HG02642 (cell line): ENCODE measurements at regions not wholly inside any gene's neighbourhood (a gene's known extent, or its start where the extent isn't known, plus 50 kb on each side); places are given as distances from the start of the nearest gene placed in this dataset.

Experiments
- ATAC-seq: cut with Tn5 transposase; IDR thresholded peaks from one replicate; pipeline ENCODE4 v1.9.1; 2021; ENCODE audit warnings: mild to moderate bottlenecking; ENCODE audit not compliant: unreplicated experiment, poor library complexity

DNA sequence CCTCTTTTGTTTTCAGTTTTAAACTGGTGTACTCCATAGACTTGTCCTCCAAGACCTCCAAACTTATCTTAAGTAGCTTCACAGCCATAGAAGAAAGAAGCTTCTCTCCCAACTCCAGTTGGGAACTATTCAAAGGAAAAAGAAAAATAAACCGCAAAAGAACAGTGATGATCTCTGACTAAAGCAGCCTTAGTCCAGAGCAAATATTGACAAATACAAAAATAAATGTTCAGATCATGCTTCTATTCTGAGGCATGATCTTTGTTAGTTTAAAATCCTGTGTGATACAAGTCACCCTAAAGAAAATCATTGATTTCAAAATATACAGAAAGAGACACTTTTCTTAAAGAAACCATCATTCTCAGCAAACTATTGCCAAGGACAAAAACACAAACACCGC is 373.0 kb upstream of the SMIM30 start:
- ATAC-seq, result no peak

DNA sequence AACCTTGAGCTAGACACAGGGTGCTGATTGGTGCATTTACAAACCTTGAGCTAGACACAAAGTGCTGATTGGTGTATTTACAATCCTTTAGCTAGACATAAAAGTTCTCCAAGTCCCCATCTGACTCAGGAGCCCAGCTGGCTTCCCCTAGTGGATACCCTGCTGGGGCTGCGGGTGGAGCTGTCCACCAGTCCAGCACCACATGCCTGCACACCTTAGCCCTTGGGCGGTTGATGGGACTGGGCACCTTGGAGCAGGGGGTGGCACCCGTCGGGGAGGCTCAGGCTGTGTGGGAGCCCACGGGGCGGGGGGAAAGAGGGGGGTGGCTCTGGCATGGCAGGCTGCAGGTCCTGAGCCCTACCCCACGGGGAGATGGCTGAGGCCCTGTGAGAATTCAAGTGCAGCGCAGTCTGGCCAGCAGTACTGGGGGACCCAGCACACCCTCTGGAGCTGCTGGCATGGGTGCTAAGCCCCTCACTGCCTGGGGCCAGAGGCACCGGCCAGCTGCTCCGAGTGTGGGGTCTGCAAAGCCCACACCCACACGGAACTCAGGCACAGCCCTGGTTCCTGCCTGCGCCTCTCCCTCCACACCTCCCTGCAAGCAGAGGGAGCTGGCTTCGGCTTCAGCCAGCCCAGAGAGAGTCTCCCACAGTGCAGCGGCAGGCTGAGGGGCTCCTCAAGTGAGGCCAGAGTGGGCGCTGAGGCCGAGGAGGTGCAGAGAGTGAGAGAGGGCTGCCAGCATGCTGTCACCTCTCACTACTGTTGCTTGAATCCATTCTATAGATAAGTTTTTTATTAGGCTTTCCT is 369.8 kb upstream of the SMIM30 start:
- no peak for ATAC-seq

DNA sequence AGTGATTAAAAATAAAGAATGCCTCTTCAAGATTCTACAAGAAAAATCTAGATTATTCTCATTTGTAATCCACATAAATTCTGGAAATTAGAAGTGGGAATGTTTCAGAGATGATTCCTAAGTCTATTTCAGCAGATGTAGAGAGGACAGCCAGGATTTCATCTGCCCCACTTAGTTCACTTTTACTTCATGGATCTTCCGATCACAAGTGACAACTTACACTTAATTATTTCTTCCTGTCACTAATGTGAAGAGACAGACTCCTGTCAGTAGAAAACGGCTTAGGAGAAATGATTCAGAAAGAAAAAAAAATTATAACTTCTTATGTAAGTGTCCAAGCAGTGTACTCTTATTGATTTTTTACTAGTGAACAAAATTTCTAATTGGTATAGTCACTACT is 368.2 kb upstream of the SMIM30 start:
- ATAC-seq, result no peak

DNA sequence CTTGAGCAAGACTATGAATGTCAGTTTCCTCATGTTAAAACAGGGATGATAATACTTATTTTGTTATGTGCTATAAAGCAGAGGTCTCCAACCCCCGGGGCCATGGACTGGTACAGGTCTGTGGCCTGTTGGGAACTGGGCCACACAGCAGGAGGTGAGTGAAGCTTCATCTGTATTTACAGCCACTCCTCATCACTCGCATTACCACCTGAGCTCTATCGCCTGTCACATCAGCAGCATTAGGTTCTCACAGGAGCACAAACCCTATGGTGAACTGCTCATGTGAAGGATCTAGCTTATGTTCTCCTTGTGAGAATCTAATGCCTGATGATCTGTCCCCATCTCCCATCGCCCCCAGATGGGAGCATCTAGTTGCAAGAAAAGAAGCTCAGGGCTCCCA is 365.3 kb upstream of the SMIM30 start:
- ATAC-seq, result no peak

DNA sequence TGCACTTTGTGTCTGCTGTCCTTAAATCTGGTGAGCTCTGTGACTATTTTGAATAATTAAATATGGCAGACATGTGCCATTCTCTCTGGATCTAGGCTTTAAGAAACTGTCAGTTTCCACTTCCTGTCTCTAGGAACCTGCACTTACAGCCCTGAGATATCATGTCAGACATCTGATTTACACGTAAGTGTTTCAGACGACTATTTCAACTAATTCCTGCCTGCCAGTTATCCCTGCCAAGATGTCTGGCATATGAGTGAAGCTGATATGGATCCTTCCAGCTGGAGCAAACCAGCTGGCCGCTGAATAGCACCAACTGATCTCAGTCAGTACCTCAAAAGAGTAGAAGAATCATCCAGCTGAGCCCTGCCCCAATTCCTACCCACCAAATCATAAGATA is 362.2 kb upstream of the SMIM30 start:
- no peak for ATAC-seq

DNA sequence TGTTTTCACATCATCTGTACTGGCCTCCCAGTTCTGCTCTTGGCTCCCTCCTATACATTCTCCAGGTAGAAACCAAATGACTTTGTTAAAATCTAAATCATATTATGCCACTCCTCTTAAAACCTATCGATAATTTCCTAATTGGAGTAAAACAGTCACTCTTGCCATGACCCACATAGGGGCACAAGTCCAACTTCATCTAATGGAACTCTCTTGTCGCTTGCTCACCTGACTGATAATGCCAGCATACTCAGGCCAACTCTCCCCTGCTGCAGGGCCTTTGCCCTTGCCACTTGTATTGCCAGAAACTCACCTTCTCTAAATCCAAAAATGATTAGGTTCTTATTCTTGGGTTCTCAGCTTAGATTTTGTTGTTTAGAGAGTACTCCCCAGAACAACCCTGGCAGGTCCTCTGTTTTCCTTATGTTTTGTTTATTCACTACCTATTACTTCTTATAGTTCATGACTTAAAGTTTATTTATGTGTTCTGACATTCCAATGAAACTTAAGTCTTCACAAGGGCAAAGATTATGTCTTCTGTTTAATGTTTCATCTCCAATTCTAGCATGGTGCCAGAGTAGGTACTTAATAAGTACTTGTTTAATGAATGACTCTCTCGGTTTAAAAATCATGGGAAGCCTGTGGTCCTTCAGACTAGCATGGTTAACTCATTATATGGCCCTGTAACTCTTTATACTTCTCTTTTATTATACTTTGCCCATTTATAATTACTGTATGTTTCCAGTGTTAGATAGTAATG is 345.9 kb upstream of the SMIM30 start:
- ATAC-seq, result no peak

DNA sequence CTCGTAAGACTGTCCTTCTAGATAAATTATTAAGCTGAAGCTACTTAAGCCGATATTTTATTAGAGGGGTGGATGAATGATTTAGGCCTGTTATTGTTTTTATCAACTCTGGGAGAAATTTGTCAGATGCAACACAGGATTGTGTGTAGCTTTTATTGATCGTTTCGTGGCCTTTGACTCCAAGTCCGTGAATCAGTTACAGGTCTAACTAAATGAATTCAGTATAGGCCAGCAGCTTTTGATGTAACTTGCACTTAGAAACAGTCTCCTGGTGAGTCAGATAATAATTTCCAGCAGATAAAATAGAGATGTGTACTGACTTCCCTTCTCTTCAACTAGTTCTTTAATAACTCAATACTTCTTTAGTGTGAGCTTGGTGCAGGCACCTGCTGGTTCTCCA is 341.7 kb upstream of the SMIM30 start:
- ATAC-seq, result no peak

DNA sequence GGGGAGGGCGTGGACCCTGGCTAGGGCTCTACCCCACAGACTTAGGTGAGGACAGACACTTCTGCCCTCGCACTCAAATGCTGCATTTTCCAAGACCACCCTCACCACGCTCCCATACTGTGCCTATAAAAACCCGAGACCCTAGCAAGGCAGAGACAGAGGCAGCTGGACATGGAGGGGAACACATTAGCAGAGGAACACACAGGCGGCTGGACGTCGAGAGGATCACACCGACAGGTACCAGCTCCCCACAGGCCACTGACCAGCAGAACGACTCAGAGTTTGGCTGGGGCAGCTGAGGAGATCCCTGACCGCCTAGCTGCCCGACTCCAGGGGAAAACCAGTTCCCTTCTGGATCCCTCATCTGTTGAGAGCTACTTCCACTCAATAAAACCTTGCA is 338.2 kb upstream of the SMIM30 start:
- ATAC-seq, result no peak

DNA sequence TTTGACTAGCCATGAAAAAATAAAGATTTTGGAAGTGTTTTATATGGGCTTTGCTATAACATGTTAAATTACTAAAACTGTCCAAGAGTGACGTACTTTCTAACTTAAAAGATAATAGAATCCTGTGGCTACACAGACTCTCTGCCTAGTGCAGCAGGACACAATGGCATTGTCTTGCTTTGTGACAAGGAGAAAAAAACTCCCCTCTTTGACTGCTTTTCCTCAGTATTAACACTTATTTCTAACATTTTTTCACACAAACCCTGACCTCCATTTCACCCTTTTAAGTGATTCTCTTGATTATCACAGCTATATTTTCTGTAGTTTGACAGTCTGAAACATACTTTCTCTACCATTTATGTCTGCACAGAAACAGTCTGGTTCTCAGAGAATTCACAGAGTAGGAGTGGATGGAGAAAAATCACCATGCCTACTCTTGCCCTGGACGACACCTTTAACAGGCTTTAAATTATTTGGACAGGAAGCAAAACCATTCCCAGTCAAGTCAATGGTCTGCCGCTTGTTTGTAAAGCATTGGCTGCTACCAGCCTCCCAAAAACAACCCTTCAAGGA is 336.3 kb upstream of the SMIM30 start:
- ATAC-seq, result no peak

DNA sequence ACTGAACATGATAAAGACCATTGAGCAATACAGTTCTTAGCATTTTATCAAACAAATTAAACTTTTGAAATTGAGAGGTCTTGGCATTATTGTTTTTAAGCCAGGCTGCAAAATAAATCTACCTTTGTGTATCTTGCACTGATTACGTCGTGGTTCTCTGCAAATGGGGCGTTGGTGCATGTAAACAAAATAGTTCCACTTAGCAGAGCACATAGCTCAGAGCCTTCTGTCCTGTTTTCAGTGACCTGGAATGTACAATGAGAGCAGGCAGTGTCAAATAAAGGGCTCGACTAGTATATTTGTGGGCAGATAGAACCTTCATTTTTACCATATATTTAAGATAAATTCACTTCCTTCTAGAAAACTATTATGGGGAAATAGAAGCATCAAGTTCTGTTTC is 333.9 kb upstream of the SMIM30 start:
- no peak for ATAC-seq

DNA sequence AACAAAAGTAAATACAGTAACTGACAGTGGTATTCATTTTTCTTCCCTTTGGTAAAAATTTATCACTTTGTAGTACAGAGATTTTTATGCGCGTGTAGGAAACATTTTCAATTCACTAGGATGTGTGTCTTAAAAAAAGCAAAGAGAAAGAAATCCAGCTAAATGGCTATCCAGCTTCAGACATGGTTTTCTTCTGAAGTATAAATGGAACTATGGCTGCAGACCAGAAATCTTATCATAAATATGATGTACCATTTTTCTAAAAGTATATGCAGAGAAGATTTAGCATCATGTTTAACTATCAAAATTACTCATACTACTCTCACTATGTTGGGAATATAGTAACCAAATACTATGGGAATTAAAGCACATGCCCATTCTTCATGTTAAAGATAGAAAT is 328.4 kb upstream of the SMIM30 start:
- no peak for ATAC-seq

DNA sequence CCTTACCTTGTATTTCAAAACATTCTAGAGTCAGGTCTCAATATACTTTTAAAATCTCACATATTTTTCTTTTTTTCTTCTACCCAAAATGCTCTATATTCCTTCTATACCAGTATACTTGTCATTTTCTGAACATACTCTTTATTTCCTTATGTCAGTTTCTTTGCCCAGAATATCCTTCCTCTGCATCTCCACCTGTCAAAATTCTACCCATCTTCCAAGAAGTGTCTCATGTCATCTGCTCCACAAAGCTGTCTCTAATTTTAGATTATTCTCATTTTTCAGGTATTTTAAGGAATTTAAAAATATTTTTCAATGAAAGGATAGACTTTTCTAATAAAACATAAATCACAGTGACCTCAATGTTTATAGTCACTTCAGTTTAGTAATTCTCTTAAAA is 328.0 kb upstream of the SMIM30 start:
- ATAC-seq, result no peak

DNA sequence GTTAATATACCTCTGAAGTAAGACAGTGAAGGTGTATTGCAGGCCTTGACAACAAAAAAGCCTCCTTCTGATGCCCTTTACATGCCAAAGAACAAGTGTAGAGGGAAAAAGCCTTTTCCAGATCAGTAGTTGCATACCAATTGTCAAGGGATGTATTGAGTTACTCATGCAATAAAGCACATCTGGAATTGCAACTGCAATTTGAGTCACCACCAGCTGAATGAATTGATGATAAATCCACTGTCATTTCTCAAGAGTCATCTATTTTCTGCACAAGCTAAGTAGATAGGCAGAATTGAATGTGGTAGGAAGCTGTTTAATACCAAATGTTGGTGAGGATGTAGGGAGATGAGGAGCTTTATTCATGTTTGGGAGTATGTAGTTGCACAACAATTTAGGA is 325.9 kb upstream of the SMIM30 start:
- ATAC-seq, result no peak

DNA sequence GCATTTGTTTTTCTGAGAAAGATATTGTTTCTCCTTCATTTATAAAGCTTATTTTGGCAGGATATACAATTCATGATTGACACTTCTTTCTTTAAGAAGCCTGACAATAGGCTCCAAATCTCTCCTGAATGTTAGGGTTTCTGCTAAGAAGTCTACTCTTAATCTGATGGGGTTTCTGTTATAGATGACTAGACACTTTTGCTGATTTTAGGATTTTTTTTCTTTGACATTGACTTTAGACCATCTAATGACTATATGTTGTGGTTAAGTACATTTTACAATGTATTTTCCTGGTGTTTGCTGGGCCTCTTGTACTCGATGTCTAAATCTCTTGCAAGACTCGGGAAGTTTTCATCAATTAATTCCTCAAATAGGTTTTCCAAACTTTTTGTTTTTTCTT is 321.8 kb upstream of the SMIM30 start:
- ATAC-seq, result no peak

DNA sequence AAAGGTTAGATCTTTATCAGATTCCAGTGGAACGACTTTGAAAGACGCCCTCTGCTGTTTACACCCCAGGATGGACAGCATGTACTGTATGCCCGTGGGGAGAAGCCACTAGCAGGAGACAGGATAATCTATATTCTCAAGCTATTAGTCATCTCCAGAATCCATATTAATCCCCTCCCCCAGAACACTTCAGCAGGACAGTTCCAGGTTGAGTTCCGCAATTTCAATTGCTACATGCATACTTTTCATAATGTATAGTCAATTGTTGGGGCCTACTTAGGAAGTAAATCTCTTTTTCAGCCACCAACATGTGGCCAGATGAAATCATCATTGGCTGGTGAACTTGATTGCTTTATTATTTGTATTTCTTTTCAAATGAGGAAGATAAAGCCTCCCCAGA is 313.1 kb upstream of the SMIM30 start:
- ATAC-seq, result no peak

DNA sequence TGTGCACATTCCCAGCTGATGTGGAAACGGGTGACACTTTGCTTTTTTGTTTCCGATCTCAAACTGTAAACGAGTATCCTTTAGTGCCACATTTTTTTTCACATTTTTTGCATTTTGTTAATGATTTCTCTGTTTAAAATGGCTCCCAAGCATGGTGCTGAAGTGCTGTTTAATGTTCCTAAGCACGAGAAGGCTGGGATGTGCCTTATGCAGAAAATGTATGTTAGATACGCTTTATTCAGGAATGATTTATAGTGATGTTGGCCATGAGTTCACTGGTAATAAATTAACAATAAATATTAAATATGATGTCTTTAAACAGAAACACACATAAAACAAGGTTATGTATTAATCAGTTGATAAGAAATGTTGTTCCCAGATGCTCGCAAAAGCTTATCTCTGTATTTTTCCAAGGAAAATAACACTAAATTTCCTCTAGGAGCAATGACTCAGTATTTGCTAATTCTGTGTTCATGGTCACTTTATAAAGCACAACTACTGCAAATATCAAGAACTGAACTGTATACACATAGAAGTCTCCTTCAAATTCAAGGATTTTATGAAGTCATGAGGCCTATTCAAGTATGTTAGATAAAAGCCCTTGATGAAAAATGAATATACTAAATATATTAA is 305.9 kb upstream of the SMIM30 start:
- ATAC-seq, result no peak

DNA sequence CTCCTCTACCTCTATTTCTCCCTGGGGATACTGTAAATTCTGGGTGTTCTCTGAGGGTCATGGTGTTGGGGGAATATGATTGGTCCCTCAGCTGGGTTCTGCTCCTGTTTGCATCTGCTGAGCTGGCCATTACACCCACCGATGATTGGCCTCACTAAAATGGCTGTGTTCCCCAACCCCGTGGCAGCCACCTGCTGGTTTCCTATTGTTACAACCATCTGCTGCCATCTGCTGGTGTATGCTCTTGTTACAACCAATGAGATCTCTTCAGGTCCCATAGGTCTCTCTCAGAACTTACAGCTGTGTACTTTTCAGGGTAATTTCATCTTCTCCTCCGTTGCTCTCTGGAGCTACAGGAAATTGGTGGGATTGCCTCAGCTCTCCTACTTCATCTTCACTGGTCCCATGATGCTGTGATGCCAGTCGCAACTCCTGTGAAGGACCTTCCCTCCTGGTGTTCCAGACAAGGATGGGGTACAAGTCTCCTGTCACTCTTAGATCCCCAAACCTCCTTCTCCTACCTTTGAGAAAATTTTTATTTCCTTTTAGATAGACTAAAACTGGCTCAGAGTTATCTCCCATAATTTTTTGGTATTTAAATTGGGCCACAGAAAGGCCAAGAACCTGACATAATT is 303.5 kb upstream of the SMIM30 start:
- ATAC-seq, result peak; percentile 100

DNA sequence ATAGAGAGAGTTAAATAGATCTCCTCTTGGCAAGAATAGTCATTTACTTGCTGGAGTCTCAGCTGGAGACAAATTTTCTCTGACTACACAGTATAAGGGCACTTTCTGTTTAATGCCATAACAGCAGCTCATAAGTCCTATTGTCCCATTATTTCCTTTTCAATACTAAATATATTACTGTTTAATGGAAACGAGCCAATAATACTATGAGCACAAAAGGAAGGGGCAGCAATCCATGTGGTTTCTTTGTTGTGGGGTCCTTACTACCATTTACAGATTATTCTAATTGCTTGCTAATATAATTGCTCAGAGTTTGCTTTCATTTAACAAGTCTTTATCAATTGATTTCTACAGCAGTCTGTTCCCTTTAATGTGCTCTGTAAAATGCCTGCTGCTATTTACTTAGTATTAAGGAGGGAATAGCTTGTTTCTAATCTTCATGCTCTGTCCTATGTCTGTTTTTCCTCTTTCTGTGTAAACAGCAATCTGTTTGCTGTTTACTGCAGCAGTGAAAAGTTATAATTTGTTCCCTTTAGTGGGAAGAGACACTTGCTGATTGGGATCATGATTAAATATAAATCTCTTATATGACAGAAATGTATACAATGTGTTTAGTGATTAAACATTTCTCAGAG is 296.2 kb upstream of the SMIM30 start:
- no peak for ATAC-seq

DNA sequence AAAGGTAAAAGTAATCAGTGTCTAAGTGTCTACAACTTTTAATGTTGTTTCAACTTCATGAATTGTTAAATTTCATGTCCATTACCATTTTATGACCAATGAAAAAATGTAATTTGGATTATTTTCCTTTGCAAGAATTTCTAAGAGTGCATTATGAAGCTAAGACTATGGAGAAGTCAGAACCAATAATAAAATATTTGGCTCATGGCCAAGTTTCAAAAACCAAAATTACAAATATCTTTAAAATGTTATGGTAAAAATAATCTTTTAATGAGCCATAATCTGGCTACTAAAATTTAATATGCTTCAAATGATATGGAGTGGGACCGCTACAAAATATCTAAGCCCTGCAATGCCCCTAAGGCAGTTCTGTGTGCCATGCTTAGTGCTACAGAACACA is 294.1 kb upstream of the SMIM30 start:
- ATAC-seq, result no peak

DNA sequence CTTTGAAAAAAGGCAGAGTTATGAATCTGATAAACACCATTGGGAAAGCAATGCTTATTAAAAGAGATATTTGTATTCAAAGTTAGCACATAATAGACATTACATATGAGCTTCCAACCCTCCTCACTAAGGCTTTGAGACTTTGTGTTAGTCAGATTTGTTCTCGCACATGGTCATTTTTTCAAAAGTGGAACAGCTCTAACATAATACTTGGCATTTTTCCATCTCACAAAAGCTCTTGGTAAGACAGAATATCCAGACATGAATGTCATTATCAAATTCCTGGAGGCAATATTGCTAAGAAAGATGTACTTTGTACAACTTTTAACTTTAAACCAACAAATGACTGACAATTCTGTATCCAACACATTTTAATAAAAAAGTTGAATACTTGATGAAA is 292.4 kb upstream of the SMIM30 start:
- ATAC-seq, result no peak
